Prostate gland (tissue), 2 donors: ENCODE measurements at regions not wholly inside any gene's neighbourhood (a gene's known extent, or its start where the extent isn't known, plus 50 kb on each side); places are given as distances from the start of the nearest gene placed in this dataset.

Experiments used
- DNase-seq: peaks from one replicate; pipeline ENCODE4 v3.0.0-alpha.2; 2019; ENCODE audit warnings: low spot score
- H3K27ac ChIP-seq, 2 donors: fragments of 200-600 bp; sonication (generic); 2 replicates each; pipeline ENCODE4 v1.5.1; 2017 to 2019
- H3K27me3 ChIP-seq: fragments of 200-600 bp; sonication (generic); replicated peaks from 2 replicates; pipeline ENCODE4 v1.5.1; 2019; ENCODE audit not compliant: insufficient read depth
- H3K36me3 ChIP-seq, 2 donors: fragments of 200-600 bp; sonication (generic); 1 replicate in 1 of 2; 2 replicates in 1 of 2; pipeline versions ENCODE4 v1.5.1 to v1.8.1; 2017 to 2019
- H3K4me1 ChIP-seq: fragments of 200-600 bp; sonication (generic); replicated peaks from 2 replicates; pipeline ENCODE4 v1.5.1; 2019
- H3K4me3 ChIP-seq, 2 donors: fragments of 200-600 bp; sonication (generic); 2 replicates each; pipeline ENCODE4 v1.5.1; 2017 to 2019
- H3K9me3 ChIP-seq: fragments of 200-600 bp; sonication (generic); 2 replicates; pipeline ENCODE4 v1.5.1; 2017
- POLR2A ChIP-seq: fragments of 450-650 bp; IDR thresholded peaks from one replicate; pipeline ENCODE4 v1.6.1; 2016; ENCODE audit warnings: antibody characterized with exemption, mild to moderate bottlenecking
- POLR2AphosphoS5 ChIP-seq: sonication (generic); formaldehyde crosslinking; IDR thresholded peaks from one replicate; pipeline ENCODE4 v1.6.1; 2017; ENCODE audit warnings: antibody characterized with exemption
- WGBS: methylation state at CpG from one replicate; pipeline ENCODE4 v1.1.5; 2018; 5-methylcytosine and 5-hydroxymethylcytosine counted together
- intact Hi-C: fragments of 100-400 bp; cut with DNase I; formaldehyde crosslinking; loops from one replicate; pipeline ENCODE4 v1.14.2; 2022
- TF ChIP-seq, protein P1 (sequence below), 4 experiments: fragments of 200-600 bp in 2 of 4; fragments of 450-650 bp in 2 of 4; sonication (generic) in 2 of 4; IDR thresholded peaks; 1 replicate in 3 of 4; 2 replicates in 1 of 4; pipeline ENCODE4 v1.5.1; 2016 to 2019; ENCODE audit warnings: antibody characterized with exemption in 4 of 4, mild to moderate bottlenecking in 2 of 4, moderate library complexity in 2 of 4

DNA sequence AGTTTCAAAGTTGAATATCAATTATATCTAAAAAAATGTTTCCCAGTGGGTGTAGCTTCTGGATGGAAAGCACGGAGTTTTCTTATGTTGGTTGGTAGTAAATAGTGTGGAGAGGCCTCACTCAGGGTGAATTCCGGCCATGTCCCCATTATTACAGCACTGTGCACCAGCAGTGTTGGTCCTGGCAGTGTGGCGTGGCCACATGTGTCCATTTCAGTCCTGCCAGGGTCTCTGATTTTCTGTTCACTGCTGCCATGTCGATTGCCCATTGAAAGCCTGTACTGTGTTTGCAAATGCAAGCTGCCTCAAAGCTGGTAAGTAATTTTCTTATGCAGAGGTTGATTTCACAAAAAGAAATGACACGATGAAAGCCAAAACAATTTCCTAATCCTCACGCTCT is 386.2 kb downstream of the GALR1 start:
- intact Hi-C loops: no loop called here
- Histone ChIP-seq H3K9me3 (no peaks in the 10 kb centered on the region), H3K36me3 (no peaks in the 10 kb centered on the region), H3K27me3 (no peaks in the 10 kb centered on the region), H3K4me3 (no peak overlapping the region), H3K4me1 (no peaks in the 10 kb centered on the region), H3K27ac (no peak overlapping the region)
- DNase-seq: no peak
- 66% methylated on average over 6 of the region's 6 CpGs for WGBS
- TF ChIP-seq POLR2AphosphoS5: no peak
- TF ChIP-seq, protein P1, sequence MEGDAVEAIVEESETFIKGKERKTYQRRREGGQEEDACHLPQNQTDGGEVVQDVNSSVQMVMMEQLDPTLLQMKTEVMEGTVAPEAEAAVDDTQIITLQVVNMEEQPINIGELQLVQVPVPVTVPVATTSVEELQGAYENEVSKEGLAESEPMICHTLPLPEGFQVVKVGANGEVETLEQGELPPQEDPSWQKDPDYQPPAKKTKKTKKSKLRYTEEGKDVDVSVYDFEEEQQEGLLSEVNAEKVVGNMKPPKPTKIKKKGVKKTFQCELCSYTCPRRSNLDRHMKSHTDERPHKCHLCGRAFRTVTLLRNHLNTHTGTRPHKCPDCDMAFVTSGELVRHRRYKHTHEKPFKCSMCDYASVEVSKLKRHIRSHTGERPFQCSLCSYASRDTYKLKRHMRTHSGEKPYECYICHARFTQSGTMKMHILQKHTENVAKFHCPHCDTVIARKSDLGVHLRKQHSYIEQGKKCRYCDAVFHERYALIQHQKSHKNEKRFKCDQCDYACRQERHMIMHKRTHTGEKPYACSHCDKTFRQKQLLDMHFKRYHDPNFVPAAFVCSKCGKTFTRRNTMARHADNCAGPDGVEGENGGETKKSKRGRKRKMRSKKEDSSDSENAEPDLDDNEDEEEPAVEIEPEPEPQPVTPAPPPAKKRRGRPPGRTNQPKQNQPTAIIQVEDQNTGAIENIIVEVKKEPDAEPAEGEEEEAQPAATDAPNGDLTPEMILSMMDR (IDR thresholded peaks at IDR 0.05): no peak
- no peak for TF ChIP-seq POLR2A

- intact Hi-C loops: no loop called here
- no peak for DNase-seq
- WGBS: 66% methylated on average over 8 of the region's 8 CpGs
- no peak overlapping the region for H3K4me3 ChIP-seq
- no peaks in the 10 kb centered on the region for H3K9me3 ChIP-seq
- no peaks in the 10 kb centered on the region for H3K36me3 ChIP-seq
- no peak overlapping the region for H3K27ac ChIP-seq
- TF ChIP-seq, protein P1 (IDR thresholded peaks at IDR 0.05): no peak
- TF ChIP-seq POLR2AphosphoS5 (no peak), POLR2A (no peak)
- H3K4me1 ChIP-seq: no peaks in the 10 kb centered on the region
- no peaks in the 10 kb centered on the region for H3K27me3 ChIP-seq
These were observed 395.7 kb downstream of the GALR1 start for GRCh38 chr18:77645170-77645872.

DNA sequence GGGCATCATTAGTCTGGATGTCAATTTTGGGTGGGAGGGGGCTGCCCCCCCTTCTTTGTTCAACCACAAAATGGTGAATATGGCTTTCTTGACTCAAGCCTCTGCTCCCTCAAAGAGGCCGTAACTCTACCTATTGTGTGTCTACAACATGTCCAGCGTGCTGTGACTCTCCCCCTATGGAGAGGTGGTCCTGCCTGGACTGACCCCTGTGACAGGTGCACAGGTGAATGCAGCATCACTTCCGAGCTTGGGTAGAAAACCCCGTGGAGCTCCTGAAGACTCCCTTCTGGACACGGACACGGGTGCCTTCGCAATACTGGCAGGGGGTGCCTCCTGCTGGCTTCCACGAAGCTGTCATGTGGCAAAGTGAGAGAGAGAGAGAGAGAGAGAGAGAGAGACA is 397.8 kb downstream of the GALR1 start:
- DNase-seq: no peak
- Histone ChIP-seq H3K36me3 (no peaks in the 10 kb centered on the region), H3K4me3 (no peak overlapping the region), H3K27ac (no peak overlapping the region), H3K9me3 (no peaks in the 10 kb centered on the region), H3K27me3 (no peaks in the 10 kb centered on the region), H3K4me1 (no peaks in the 10 kb centered on the region)
- 70% methylated on average over 8 of the region's 8 CpGs for WGBS
- TF ChIP-seq POLR2AphosphoS5 (no peak), POLR2A (no peak)
- TF ChIP-seq, protein P1 (IDR thresholded peaks at IDR 0.05): no peak
- intact Hi-C loops: no loop called here

GRCh38 chr18:77648411-77648810 is 398.8 kb downstream of the GALR1 start:
- Histone ChIP-seq H3K9me3 (no peaks in the 10 kb centered on the region), H3K4me1 (no peaks in the 10 kb centered on the region), H3K4me3 (no peak overlapping the region), H3K36me3 (no peaks in the 10 kb centered on the region), H3K27me3 (peaks cover under 1% of the 10 kb centered on the region), H3K27ac (no peak overlapping the region)
- WGBS: 47% methylated on average over 7 of the region's 7 CpGs
- TF ChIP-seq POLR2AphosphoS5 (no peak), POLR2A (no peak)
- TF ChIP-seq, protein P1 (IDR thresholded peaks at IDR 0.05): no peak
- DNase-seq: no peak
- intact Hi-C loops: no loop called here

DNA sequence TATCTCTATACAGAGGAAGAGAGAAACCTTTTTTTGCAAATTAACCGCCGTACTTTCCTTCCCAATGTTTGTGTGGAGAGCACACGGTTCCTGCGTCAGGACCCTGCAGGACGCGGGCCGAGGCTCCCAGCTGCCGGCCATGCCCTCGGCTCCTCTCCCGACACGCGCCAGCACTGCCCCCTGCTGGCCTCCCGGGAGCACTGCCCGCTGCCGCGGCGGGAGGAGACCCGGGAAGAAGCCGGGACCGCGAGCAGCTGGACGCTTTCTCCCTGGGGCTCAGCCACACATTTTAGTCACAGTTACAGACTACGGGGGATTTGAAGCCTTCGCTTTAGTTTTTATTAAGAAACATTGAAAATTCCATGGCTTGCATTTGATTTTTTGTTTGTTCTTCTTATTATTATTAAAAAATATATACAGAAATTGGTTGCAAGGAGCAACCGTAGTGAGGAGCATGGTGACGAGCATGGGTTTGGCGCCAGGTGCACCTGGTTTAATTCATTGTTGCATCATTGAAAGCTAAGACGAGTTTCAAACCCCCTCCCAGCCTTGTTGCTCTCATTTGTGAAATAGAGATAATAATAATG is 401.2 kb downstream of the GALR1 start:
- H3K4me3 ChIP-seq: no peak overlapping the region
- WGBS: 8% methylated on average over 28 of the region's 28 CpGs
- no peaks in the 10 kb centered on the region for H3K4me1 ChIP-seq
- no peaks in the 10 kb centered on the region for H3K36me3 ChIP-seq
- H3K27ac ChIP-seq: no peak overlapping the region
- peak; percentile 27 for DNase-seq
- peaks cover 2% of the 10 kb centered on the region for H3K27me3 ChIP-seq
- H3K9me3 ChIP-seq: no peaks in the 10 kb centered on the region
- intact Hi-C loops: loop anchor here (5.0 kb wide), 1 partner anchor 649 kb away; no protein-coding TSS in a partner anchor
- TF ChIP-seq POLR2A (no peak), POLR2AphosphoS5 (no peak)
- TF ChIP-seq, protein P1 (IDR thresholded peaks at IDR 0.05): peak; percentile 60 to 86 (median 84)
